ENCODE measurements at regions not wholly inside any gene's neighbourhood (a gene's known extent, or its start where the extent isn't known, plus 50 kb on each side); places are given as distances from the start of the nearest gene placed in this dataset.

DNA sequence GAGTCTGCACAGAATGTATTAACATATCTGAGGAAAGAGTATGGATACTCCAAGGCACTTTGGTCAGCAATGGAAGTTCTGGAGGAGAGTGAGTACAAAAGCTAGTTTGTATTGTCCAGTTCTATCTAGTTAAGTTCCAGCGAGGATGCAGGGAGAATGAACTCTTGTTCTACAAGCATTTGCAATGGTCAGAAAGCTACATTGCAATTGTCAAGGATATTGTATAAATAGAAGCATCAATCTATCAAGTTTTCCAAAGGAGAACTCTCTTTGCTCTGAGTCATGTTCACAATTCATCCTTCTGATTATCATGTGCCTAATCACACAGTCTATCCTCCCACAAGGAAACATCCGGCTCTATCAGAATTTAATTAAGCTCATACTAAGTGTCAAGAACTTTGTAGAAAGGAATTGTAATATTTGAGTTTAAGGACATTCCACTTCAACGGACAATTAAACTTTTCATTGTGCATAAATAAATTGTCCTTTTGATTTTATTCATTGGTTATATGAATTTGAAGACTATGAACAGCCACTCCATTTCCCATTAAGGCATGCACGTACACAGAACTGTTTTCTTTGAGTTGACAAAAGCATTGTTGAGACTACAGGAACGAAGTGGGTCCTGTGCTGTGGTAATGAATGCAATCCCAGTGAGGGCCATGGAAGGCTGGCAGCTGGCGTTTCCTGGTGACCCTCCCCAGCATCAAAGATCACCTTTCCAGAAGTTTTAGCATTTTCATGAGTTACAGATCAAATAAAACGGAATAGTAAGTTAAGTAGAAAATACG is 973.5 kb upstream of the GOT2 start:
- no peak for DNase-seq (ENCODE audit: low spot score)

DNA sequence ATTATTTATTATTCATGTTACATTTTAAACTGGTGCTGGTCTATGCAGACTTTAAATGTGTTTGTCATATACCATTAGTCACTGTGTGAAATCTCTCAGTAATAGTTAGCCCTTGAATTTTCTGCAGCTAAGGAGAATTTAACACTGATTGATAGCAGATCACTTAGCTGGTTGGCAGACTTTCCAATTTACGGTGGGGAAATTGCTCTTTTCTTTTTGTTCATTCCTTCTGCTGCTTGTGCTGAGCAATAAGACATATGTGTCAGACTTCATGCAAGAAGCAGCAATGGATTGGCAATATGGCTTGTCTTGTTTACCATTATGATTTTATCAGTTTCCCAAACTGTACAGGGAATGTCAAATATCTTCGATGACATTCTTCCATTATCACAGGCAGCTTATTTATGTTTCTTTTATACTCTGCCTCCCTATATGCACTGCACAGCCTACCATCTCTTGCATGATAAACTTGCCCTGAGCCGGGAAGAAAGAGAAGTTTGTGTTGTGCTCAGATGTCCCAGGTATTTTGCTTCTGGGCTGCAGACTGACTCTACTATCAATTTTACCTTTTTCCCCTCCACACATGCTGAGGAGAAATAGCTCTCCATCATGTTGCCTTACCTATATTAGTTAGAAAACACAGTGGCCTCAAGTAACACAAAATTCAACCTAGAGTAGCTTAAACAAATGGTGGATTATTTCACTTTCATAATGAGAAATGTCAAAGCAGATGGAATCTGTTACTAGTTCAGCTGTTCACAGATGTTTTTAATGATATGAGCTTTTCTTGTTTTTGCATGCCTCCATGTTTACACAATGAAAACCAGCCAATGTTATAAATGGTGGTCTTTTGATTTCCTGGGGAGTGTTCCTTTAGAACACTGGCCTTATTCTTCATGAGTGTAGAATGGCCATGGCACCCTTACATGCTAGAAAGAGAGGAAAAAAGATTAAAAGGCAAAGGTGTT is 968.1 kb upstream of the GOT2 start:
- no peak for DNase-seq (ENCODE audit: low spot score)

GRCh38 chr16:59699786-59700185 is 965.7 kb upstream of the GOT2 start:
- no peak for DNase-seq (ENCODE audit: low spot score)

- DNase-seq (ENCODE audit: low spot score): no peak
Measured at GRCh38 chr16:59698346-59699020, 964.4 kb upstream of the GOT2 start.

DNA sequence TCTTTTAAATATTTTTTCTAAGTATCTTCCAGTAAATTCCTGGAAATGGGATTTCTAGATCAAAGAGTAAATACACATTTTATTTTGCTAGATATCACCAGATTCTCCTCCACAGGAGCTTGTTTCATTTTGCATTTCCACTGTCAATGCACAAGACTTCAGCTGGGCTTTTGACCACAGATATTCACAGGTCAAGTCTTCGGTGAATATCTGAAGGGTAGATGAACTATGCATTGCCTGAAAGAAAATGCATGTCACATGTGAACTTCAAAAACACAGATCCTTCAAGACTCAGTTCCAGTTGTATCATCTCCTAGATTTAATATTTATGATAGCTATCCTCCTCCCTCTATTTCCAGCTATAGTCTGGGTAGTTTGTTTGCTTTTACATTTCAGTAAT is 963.6 kb upstream of the GOT2 start:
- DNase-seq (ENCODE audit: low spot score): no peak

- DNase-seq (ENCODE audit: low spot score): no peak
Measured at GRCh38 chr16:59697236-59697635, 963.1 kb upstream of the GOT2 start.

- DNase-seq (ENCODE audit: low spot score): no peak
Measured at GRCh38 chr16:59696495-59696894, 962.4 kb upstream of the GOT2 start.

- DNase-seq (ENCODE audit: low spot score): no peak
Measured at GRCh38 chr16:59690216-59690615, 956.1 kb upstream of the GOT2 start.

DNA sequence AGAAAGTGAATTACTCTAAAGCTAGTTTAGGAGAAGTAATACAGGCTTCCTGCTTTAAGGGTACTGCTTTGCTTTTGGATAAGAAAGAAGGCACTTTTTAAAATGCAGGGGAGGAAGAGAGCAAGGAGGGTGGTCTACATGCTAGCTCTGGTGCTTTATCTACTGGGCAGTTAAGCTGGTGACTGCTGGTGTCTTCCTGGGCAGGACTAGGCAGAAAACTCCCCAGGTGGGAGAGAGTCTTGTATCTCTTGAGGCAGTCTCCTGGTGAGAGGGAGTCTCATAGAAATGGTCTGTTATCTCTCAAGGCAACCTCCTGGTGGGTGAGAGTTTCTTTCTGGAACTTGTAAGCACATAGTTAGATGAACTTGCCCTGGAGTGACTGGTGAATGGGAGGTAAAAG is 953.9 kb upstream of the GOT2 start:
- no peak for DNase-seq (ENCODE audit: low spot score)

GRCh38 chr16:59686405-59686804 is 952.3 kb upstream of the GOT2 start:
- no peak for DNase-seq (ENCODE audit: low spot score)

GRCh38 chr16:59684911-59685310 is 950.8 kb upstream of the GOT2 start:
- peak; percentile 66 for DNase-seq (ENCODE audit: low spot score)

- DNase-seq (ENCODE audit: low spot score): no peak
Measured at GRCh38 chr16:59683709-59684108, 949.6 kb upstream of the GOT2 start.

DNA sequence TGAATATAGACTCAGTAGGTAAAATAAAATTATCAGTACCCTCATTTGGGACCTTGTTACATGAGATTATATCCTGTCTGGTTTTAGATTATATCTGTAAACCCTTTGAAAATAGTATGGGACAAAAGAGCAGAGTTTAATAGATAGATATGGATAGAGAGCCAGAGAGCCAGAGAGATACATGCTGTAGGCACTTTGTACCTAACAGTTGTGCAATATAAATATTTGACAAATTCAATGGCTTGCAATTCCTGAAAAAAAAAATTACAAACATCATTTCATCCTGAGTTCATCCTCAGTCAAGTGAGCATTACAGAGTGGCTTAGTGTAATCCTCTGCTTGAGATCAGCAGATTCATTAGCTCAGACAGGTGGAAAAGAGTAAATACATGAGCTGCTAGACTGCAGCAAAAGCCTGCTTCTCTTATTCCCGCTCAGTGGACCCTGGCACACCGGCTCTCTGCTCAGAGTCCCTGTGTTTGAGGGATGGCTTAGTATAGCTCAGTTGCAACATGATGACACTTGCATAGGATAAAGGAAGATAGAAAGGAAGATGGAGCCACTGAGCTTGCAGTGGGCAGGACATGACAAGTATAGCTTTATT is 931.6 kb upstream of the GOT2 start:
- no peak for DNase-seq (ENCODE audit: low spot score)

DNA sequence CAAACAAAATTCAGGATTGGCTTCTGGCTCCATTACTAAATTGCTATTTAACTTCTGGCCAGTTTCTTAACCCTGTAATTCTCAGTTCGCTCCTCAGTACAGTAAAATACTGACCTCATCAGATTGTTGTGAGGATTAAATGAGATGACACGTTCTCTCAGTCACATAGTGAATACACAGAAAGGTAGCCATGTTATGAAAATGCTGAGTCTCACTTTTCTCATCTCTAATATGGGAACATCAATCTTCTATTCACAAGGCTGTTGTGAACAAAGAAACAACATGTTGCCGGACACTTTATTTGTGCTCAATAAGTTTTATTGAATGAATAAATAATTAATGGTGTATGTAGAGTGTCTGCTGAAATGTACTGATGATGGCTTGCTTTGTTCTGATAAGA is 924.5 kb upstream of the GOT2 start:
- DNase-seq (ENCODE audit: low spot score): no peak

DNA sequence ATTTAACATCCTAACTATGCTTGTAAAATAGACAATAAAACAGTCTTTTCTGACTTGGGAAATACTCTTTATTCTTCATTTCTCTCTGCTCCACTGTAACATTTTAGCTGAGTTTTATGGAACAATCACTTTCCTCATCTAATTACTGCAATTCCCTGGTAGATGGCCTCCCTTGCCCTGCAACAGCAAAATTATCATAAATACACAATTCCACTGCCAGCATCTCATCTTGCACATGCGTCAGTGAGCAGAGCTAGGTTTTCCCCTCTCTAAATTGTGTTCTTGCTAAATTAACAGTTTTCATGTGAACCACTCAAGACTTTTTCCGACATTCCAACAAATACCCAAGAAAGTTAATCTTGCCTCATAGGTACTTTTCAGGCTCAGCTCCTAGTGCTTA is 920.9 kb upstream of the GOT2 start:
- no peak for DNase-seq (ENCODE audit: low spot score)

- DNase-seq (ENCODE audit: low spot score): no peak
Measured at GRCh38 chr16:59654455-59654854, 920.3 kb upstream of the GOT2 start.

DNA sequence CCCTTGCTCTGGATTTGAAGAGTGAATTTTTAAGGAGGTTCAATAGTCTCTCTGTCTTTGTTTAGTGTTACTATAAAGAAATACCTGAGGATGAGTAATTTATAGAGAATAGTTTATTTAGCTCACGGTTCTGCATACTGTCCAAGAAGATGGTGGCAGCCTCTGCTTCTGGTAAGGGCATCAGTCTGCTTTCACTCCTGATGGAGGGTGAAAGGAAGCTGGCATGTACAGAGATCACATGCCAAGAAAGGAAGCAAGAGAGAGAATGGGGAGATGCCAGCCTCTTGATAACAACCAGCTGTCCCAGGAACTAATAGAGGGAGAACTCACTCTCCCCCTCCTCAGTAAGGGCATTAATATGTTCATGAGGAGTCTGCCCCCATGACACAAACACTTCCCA is 917.5 kb upstream of the GOT2 start:
- DNase-seq (ENCODE audit: low spot score): no peak

- no peak for DNase-seq (ENCODE audit: low spot score)
Measured at GRCh38 chr16:59645194-59645593, 911.1 kb upstream of the GOT2 start.

GRCh38 chr16:59635674-59636073 is 901.6 kb upstream of the GOT2 start:
- DNase-seq (ENCODE audit: low spot score): peak; percentile 16

DNA sequence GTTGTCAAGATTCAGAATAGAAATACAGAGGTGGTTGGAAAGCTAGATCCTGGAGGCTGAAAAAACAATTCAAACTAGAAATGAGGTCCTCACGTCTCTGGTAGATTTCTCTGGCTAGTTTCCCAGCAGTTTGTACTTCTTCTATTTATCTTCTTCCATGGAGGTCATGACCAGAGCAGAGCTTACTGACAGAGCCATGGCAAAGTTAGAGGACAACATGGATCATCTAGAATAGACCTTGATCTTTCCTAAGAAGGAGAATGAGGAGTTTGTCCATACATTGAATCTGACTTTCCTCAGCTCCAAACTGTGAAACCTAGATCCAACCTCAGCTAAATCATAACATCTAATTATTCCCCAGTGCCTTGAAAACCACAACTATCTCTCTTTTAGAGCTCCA is 900.8 kb upstream of the GOT2 start:
- no peak for DNase-seq (ENCODE audit: low spot score)

DNA sequence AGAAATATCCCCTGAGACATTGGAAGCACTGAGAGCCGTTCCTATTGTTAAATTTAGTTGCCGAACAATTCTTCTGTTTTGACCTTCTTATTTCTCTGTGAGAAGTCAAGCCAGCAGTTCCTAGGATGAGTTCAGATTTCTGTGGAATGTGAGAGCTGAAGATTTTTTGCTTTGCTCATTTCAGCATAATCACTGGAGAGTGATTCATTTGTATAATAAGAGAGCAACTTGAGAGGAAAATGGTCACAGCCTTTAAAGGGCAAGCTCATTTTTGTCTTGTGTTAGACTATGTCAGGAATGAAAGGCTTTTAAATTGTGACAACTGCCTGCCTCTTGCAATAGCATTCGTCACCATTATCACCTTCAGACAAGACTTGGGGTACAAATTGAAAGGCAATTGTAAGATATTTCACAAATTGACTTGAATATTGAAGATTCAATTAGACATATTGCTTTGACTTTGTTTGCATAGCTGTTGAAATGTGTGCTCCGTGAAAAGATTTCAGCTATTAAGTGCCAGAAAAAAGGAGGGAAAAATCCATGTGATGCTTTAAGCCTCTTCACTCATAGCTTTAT is 900.0 kb upstream of the GOT2 start:
- peak; percentile 51 for DNase-seq (ENCODE audit: low spot score)
